A549 (cell line): ENCODE measurements at regions not wholly inside any gene's neighbourhood (a gene's known extent, or its start where the extent isn't known, plus 50 kb on each side); places are given as distances from the start of the nearest gene placed in this dataset.

Experiments
- CTCF ChIP-seq: fragments of >200 bp; sonication (Bioruptor Twin); formaldehyde crosslinking; IDR thresholded peaks from 3 replicates; pipeline ENCODE4 v1.5.1; 2016
- ESRRA ChIP-seq: fragments of 150-350 bp; IDR thresholded peaks from 2 replicates; pipeline ENCODE4 v1.6.1; 2014; ENCODE audit warnings: mild to moderate bottlenecking, low read length, borderline replicate concordance
- JUN ChIP-seq, 2 experiments: fragments of >200 bp; sonication (Bioruptor Twin); formaldehyde crosslinking; IDR thresholded peaks; 2 replicates in 1 of 2; 3 replicates in 1 of 2; pipeline ENCODE4 v1.6.1; 2016 to 2017
- JUNB ChIP-seq: fragments of >200 bp; sonication (Bioruptor Twin); formaldehyde crosslinking; IDR thresholded peaks from 2 replicates; pipeline ENCODE4 v1.6.1; 2016
- MAZ ChIP-seq: fragments of 150-350 bp; IDR thresholded peaks from 2 replicates; pipeline ENCODE4 v1.6.1; 2014; ENCODE audit warnings: antibody characterized with exemption, low read depth, low read length, borderline replicate concordance
- USF2 ChIP-seq: fragments of 450-650 bp; IDR thresholded peaks from 2 replicates; pipeline ENCODE4 v1.6.1; 2014; ENCODE audit warnings: antibody characterized with exemption

DNA sequence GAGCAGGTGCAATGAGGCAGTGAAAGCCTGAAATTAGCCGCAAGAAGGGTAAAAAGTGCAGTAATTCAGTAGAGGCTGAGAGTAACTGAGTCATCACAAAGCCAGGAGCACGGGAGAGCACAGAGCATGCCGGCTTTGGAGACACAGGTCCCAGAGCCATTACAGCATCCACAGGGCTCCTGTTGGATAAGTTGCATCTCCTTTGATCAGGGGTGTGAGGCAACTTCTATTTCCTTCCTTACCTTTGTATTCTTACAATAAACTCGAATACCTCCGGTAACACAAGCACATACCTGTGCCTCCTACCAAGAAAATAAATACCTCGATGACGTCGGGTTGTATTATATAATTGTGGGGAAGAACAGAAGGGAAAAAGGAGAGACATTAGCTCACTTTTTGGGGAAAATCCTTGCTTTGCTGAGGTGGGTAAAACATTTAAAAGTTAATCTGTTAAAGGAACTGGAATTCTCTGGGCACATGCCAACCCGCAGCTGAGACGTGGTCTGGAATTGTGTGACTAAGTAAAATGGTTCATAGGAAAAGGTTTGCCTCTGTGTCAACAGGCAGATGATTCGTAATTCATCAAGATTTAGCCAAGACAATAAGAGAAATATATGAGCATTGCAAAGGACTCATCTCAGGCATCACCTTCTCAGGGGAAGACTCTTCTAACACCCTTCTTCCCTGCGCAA, 360.7 kb upstream of the ZFP64 start:
- TF ChIP-seq CTCF: no peak
- no peak for TF ChIP-seq JUN (IDR thresholded peaks at IDR 0.05)
- no peak for TF ChIP-seq ESRRA
- TF ChIP-seq MAZ: no peak
- TF ChIP-seq USF2: no peak
- no peak for TF ChIP-seq JUNB
